Neutrophil (primary cell): ENCODE measurements at regions not wholly inside any gene's neighbourhood (a gene's known extent, or its start where the extent isn't known, plus 50 kb on each side); places are given as distances from the start of the nearest gene placed in this dataset.

Experiments used
- H3K27ac ChIP-seq: fragments of 200-600 bp; sonication (generic); 2 replicates; pipeline ENCODE4 v1.5.1; 2016; ENCODE audit warnings: mild to moderate bottlenecking, moderate library complexity
- H3K27me3 ChIP-seq: fragments of 200-600 bp; sonication (generic); 2 replicates; pipeline ENCODE4 v1.6.0; 2016; ENCODE audit warnings: mild to moderate bottlenecking
- H3K36me3 ChIP-seq: fragments of 200-600 bp; sonication (generic); 2 replicates; pipeline ENCODE4 v1.5.1; 2017
- H3K4me1 ChIP-seq, 2 experiments: fragments of 200-600 bp in 1 of 2; sonication (generic) in 1 of 2; 1 replicate in 1 of 2; 2 replicates in 1 of 2; pipeline versions ENCODE4 v1.5.1 to v1.6.1; 2013 to 2016; ENCODE audit warnings: low read depth in 1 of 2, low read length in 1 of 2, mild to moderate bottlenecking in 1 of 2, moderate library complexity in 1 of 2; ENCODE audit not compliant: control insufficient read depth in 1 of 2, insufficient read depth in 1 of 2
- H3K4me3 ChIP-seq, 2 experiments: fragments of 200-600 bp in 1 of 2; sonication (generic) in 1 of 2; 1 replicate in 1 of 2; 2 replicates in 1 of 2; pipeline ENCODE4 v1.5.1; 2013 to 2016; ENCODE audit warnings: low read depth in 1 of 2, low read length in 1 of 2, mild to moderate bottlenecking in 1 of 2, moderate library complexity in 1 of 2
- H3K9me3 ChIP-seq: fragments of 200-600 bp; sonication (generic); 2 replicates; pipeline ENCODE4 v1.5.1; 2016
- TF ChIP-seq, protein P1 (sequence below): fragments of 200-600 bp; sonication (generic); IDR thresholded peaks from 2 replicates; pipeline ENCODE4 v1.5.1; 2016; ENCODE audit warnings: antibody characterized with exemption

DNA sequence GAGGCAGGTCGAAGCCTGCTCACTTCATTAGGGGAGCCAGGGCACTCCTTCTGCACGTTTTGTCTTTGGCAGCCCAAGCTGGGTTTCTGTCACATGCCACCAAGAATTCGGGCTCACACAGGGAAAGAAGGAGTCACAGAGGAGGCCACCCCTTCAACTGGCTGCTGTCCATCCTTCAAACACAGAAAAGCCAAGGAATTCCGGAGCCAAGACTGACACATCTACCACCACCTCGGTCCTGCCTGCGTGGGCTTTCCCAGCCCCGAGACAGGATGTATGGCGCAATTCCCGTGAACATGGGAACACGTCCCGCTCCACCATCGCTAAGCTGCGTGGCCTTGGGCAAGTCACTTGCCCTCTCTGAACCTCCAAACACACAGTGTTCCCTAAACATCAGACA, 70.4 kb downstream of the NCOR2 start:
- H3K4me3 ChIP-seq, result no peak overlapping the region
- no peaks in the 10 kb centered on the region for H3K27me3 ChIP-seq
- TF ChIP-seq, protein P1, sequence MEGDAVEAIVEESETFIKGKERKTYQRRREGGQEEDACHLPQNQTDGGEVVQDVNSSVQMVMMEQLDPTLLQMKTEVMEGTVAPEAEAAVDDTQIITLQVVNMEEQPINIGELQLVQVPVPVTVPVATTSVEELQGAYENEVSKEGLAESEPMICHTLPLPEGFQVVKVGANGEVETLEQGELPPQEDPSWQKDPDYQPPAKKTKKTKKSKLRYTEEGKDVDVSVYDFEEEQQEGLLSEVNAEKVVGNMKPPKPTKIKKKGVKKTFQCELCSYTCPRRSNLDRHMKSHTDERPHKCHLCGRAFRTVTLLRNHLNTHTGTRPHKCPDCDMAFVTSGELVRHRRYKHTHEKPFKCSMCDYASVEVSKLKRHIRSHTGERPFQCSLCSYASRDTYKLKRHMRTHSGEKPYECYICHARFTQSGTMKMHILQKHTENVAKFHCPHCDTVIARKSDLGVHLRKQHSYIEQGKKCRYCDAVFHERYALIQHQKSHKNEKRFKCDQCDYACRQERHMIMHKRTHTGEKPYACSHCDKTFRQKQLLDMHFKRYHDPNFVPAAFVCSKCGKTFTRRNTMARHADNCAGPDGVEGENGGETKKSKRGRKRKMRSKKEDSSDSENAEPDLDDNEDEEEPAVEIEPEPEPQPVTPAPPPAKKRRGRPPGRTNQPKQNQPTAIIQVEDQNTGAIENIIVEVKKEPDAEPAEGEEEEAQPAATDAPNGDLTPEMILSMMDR, result no peak
- H3K9me3 ChIP-seq, result no peaks in the 10 kb centered on the region
- peaks cover 10 to 12% of the 10 kb centered on the region in 2 experiments for H3K4me1 ChIP-seq
- H3K36me3 ChIP-seq, result peaks cover 11% of the 10 kb centered on the region
- no peak overlapping the region for H3K27ac ChIP-seq

DNA sequence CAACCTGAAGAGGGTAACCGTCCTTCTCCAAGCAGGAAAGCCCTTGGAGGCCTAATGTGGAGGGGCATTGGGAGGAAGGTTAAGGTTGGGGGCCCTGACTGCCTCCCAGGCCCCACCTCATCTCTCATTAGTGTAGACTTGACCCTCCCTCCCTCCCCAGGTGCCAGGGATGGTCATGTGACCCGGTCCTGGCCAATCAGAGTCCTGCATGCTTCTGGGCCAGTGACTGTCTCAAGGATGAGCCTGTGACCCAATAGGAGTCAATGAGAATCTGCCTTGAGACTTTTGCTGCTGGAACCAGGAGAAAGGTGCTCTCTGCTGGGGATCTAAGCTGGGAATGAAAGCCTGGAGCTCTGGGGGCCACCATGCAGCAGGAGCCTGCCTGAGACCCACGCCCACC, 70.8 kb downstream of the NCOR2 start:
- Histone ChIP-seq H3K4me3 (no peak overlapping the region), H3K27ac (no peak overlapping the region), H3K27me3 (no peaks in the 10 kb centered on the region), H3K36me3 (peaks cover 11% of the 10 kb centered on the region), H3K4me1 (peaks cover 10 to 12% of the 10 kb centered on the region in 2 experiments), H3K9me3 (no peaks in the 10 kb centered on the region)
- TF ChIP-seq, protein P1, result no peak

DNA sequence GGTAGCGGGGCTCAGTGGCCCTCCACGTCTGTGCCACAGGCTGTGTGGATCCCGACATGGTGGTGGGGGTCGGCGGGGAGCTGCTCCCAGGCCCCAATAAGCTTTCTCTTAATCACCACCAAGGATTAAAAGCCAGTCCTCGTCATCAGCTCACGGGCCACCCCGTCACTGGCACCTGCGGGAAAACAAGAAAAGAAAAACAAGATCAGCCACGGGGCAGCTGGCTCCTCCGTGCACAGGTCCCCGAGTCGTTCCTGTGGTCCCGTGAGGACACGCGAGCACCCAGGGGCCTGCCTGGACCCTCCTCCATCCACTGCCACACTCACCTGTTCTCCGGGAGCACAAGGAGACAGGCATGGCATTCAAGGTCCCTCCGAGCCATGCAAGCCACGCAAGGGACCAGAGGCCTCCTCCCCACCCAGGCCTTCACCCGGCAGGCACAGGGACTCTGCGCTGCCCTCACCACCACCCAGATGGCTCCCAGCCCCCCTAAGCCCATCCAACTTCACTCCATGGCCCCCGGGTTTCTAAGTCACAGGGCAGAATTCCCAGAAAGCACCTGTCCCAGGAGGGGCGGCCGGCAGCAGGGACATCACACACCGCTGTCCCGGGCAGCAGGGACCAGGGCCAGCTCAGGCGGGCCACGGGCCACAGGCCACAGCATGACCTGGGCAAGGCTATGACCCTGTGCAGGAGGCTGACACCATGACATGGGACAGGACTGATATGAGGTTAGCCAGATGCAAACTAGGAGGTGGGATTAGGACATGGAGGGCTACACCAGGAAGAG, 72.0 kb downstream of the NCOR2 start:
- H3K4me3 ChIP-seq, result no peak overlapping the region
- no peaks in the 10 kb centered on the region for H3K27me3 ChIP-seq
- H3K4me1 ChIP-seq, result peaks cover 10 to 12% of the 10 kb centered on the region in 2 experiments
- no peak overlapping the region for H3K27ac ChIP-seq
- no peaks in the 10 kb centered on the region for H3K9me3 ChIP-seq
- H3K36me3 ChIP-seq, result peaks cover 11% of the 10 kb centered on the region
- TF ChIP-seq, protein P1, result no peak

DNA sequence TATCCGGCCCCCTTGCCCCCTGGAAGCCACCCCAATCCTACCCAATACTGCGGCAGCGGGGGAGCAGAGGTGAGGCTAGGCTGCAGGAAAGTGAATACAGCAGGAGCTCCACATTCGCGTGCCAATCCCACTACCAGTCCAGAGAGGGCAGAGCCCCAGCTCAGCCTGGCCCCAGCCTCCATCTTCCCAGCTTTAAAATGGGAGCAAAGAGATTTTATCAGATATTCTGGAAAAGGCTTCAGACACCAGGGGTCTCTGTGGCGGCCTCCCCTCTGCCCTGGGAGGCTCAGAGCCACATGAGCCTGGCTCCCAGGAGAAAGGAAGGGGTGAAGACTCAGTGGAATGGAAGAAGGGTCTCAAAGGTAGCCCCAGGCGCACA, 72.7 kb downstream of the NCOR2 start:
- TF ChIP-seq, protein P1, result no peak
- no peak overlapping the region for H3K27ac ChIP-seq
- no peaks in the 10 kb centered on the region for H3K27me3 ChIP-seq
- H3K9me3 ChIP-seq, result no peaks in the 10 kb centered on the region
- H3K4me1 ChIP-seq, result peaks cover 10 to 12% of the 10 kb centered on the region in 2 experiments
- H3K4me3 ChIP-seq, result no peak overlapping the region
- H3K36me3 ChIP-seq, result peaks cover 11% of the 10 kb centered on the region

DNA sequence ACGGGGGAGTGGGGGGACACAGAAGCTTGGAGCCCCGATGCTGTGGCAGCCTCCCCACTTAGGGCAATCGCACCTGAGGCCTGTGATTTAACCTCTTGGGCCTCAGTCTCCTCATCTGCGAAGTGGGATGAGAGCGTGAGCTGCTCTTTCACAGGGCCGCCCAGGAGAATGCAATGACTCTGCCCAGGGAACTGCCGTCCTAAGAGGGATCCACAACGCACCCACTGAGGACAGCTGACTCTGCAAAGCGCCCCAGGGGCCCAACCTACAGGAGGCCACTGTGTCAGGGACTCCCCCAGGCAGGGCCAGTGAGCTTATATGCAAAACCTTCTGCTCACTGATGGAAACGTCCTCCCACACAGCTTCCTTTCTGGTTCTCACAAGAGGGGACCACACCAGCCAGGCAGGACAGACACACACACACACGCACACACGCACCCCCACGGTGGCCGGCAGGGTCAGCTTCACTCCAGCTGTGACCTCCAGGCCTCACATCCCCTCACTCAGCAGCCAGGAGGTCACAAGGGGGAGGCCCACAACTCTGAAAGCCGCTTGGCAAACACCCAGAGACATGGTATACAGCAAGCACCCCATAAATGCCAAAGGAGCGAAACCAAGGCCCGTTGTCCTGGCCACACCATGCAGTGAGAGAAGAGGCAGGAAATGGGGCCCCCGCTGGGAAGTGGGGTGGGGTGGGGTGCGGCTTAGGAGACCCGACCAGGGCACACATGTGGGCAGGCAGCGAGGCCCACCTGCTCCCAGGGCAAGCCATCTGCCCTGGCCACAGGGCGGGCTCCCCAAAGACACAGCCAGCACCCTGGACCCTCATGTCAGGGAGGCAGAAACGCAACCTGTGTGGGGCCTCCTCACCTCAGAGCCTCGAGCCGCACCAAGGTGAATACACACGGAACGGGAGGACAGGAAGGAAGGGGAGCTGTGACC, 73.3 kb downstream of the NCOR2 start:
- no peak overlapping the region for H3K4me3 ChIP-seq
- TF ChIP-seq, protein P1, result no peak
- no peaks in the 10 kb centered on the region for H3K9me3 ChIP-seq
- no peak overlapping the region for H3K27ac ChIP-seq
- H3K27me3 ChIP-seq, result no peaks in the 10 kb centered on the region
- peaks cover 10 to 12% of the 10 kb centered on the region in 2 experiments for H3K4me1 ChIP-seq
- H3K36me3 ChIP-seq, result peaks cover 11% of the 10 kb centered on the region
